Right lobe of liver (tissue), 6 donors: ENCODE measurements at regions not wholly inside any gene's neighbourhood (a gene's known extent, or its start where the extent isn't known, plus 50 kb on each side); places are given as distances from the start of the nearest gene placed in this dataset.

ENCODE experiments used
- ATAC-seq, 4 donors: fragments of 200-7000 bp; cut with Tn5 transposase; one replicate each; pipeline ENCODE4 v1.9.1; 2020; ENCODE audit warnings: mild to moderate bottlenecking in 4 of 4, moderate library complexity in 4 of 4
- DNase-seq, 3 donors: peaks; one replicate each; pipeline ENCODE4 v3.0.0-alpha.2; 2020
- H3K27ac ChIP-seq, 3 donors: fragments of 200-600 bp; one replicate each; pipeline ENCODE4 v1.8.0; 2022
- H3K27me3 ChIP-seq, 2 donors: fragments of 200-600 bp; one replicate each; pipeline ENCODE4 v1.8.0; 2022
- H3K36me3 ChIP-seq, 4 donors: fragments of 200-600 bp; sonication (generic) in 1 of 4; one replicate each; pipeline versions ENCODE4 v1.5.1 to v1.8.0; 2017 to 2022; ENCODE audit warnings: control low read depth in 1 of 4
- H3K4me1 ChIP-seq, 4 donors: fragments of 200-600 bp; sonication (generic) in 1 of 4; one replicate each; pipeline versions ENCODE4 v1.5.1 to v1.8.0; 2017 to 2022; ENCODE audit warnings: control low read depth in 1 of 4
- H3K4me3 ChIP-seq, 3 donors: fragments of 200-600 bp; one replicate each; pipeline ENCODE4 v1.8.0; 2022
- H3K9me3 ChIP-seq, 4 donors: fragments of 200-600 bp; sonication (generic) in 1 of 4; one replicate each; pipeline versions ENCODE4 v1.5.1 to v1.8.0; 2017 to 2022; ENCODE audit warnings: control low read depth in 1 of 4
- POLR2A ChIP-seq: fragments of 450-650 bp; IDR thresholded peaks from one replicate; pipeline ENCODE4 v1.6.1; 2017; ENCODE audit warnings: antibody characterized with exemption, mild to moderate bottlenecking
- WGBS: methylation state at CpG from one replicate; pipeline ENCODE4 v1.1.6; 2018; ENCODE audit warnings: low coverage, low lambda C conversion rate; ENCODE audit not compliant: insufficient coverage; ENCODE audit errors: missing lambda C conversion rate; 5-methylcytosine and 5-hydroxymethylcytosine counted together
- intact Hi-C, 2 donors: fragments of 100-400 bp; cut with DNase I; formaldehyde crosslinking; loops; one replicate each; pipeline versions ENCODE4 v1.11.2 to v1.14.1; 2022
- TF ChIP-seq, protein P1 (sequence below), 4 donors: fragments of 200-600 bp in 3 of 4; fragments of 450-650 bp in 1 of 4; IDR thresholded peaks; one replicate each; pipeline versions ENCODE4 v1.5.1 to v1.8.0; 2016 to 2022; ENCODE audit warnings: antibody characterized with exemption in 4 of 4, mild to moderate bottlenecking in 2 of 4
- donor health status: DM: no; HTN: yes; CAD: no.
- donor health status: DM: no; HTN: no; CAD: no.
- donor health status: DM: no; HTN: no; CAD: no.
- donor health status: DM: no; HTN: yes; CAD: no.
- donor health status: DM: no; HTN: yes; CAD: no.

- TF ChIP-seq POLR2A, result no peak
- TF ChIP-seq, protein P1, sequence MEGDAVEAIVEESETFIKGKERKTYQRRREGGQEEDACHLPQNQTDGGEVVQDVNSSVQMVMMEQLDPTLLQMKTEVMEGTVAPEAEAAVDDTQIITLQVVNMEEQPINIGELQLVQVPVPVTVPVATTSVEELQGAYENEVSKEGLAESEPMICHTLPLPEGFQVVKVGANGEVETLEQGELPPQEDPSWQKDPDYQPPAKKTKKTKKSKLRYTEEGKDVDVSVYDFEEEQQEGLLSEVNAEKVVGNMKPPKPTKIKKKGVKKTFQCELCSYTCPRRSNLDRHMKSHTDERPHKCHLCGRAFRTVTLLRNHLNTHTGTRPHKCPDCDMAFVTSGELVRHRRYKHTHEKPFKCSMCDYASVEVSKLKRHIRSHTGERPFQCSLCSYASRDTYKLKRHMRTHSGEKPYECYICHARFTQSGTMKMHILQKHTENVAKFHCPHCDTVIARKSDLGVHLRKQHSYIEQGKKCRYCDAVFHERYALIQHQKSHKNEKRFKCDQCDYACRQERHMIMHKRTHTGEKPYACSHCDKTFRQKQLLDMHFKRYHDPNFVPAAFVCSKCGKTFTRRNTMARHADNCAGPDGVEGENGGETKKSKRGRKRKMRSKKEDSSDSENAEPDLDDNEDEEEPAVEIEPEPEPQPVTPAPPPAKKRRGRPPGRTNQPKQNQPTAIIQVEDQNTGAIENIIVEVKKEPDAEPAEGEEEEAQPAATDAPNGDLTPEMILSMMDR (IDR thresholded peaks at IDR 0.05), result no peak
- no peak for DNase-seq
- WGBS, result 60% methylated on average over 6 of the region's 12 CpGs
- H3K9me3 ChIP-seq, result no peaks in the 10 kb centered on the region
- H3K36me3 ChIP-seq, result no peaks in the 10 kb centered on the region
- H3K27ac ChIP-seq, result no peak overlapping the region
- no peak overlapping the region for H3K4me3 ChIP-seq
- no peaks in the 10 kb centered on the region for H3K4me1 ChIP-seq
- intact Hi-C loops, result no loop called here
- ATAC-seq, result no peak
- no peaks in the 10 kb centered on the region for H3K27me3 ChIP-seq
Measured at GRCh38 chr13:29993716-29994488, 143.5 kb upstream of the UBL3 start.

GRCh38 chr13:29993196-29993595 lies 142.8 kb upstream of the UBL3 start:
- intact Hi-C loops, result no loop called here
- no peaks in the 10 kb centered on the region for H3K9me3 ChIP-seq
- no peaks in the 10 kb centered on the region for H3K4me1 ChIP-seq
- no peak overlapping the region for H3K27ac ChIP-seq
- DNase-seq, result no peak
- H3K27me3 ChIP-seq, result no peaks in the 10 kb centered on the region
- H3K4me3 ChIP-seq, result no peak overlapping the region
- no peak for ATAC-seq
- TF ChIP-seq POLR2A, result no peak
- TF ChIP-seq, protein P1 (IDR thresholded peaks at IDR 0.05), result no peak
- 85% methylated on average over 4 of the region's 4 CpGs for WGBS
- H3K36me3 ChIP-seq, result no peaks in the 10 kb centered on the region

DNA sequence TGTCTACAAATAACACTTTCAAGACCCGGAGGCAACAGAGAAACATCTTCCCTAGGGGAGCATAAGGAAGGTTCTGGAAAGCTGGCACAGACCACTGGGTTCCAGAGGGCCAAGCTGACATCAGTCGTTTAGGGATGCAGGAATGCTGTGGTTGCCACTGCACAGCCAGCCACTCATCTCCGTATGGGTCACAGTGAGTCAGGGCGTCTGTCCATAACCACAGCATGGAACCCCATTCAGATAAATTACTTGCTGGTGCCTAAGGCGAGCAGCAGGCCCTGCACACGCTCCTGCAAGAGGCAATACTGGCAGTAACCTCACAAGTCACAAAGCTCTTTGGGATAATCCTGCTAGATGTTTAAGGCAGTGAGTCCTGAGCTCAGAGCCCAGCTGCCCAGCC lies 140.9 kb upstream of the UBL3 start:
- ATAC-seq (no peak), DNase-seq (no peak)
- H3K9me3 ChIP-seq, result no peaks in the 10 kb centered on the region
- 58% methylated on average over 2 of the region's 6 CpGs for WGBS
- TF ChIP-seq, protein P1 (IDR thresholded peaks at IDR 0.05), result no peak
- TF ChIP-seq POLR2A, result no peak
- H3K4me1 ChIP-seq, result no peaks in the 10 kb centered on the region
- no peak overlapping the region for H3K27ac ChIP-seq
- H3K36me3 ChIP-seq, result no peaks in the 10 kb centered on the region
- H3K27me3 ChIP-seq, result no peaks in the 10 kb centered on the region
- intact Hi-C loops, result no loop called here
- no peak overlapping the region for H3K4me3 ChIP-seq

GRCh38 chr13:29987340-29987739 lies 136.9 kb upstream of the UBL3 start:
- Histone ChIP-seq H3K27ac (no peak overlapping the region), H3K36me3 (no peaks in the 10 kb centered on the region), H3K27me3 (no peaks in the 10 kb centered on the region), H3K4me1 (no peaks in the 10 kb centered on the region), H3K9me3 (no peaks in the 10 kb centered on the region), H3K4me3 (no peak overlapping the region)
- ATAC-seq (no peak), DNase-seq (no peak)
- TF ChIP-seq POLR2A, result no peak
- TF ChIP-seq, protein P1 (IDR thresholded peaks at IDR 0.05), result no peak
- intact Hi-C loops, result no loop called here

- TF ChIP-seq, protein P1 (IDR thresholded peaks at IDR 0.05), result no peak
- no peak for TF ChIP-seq POLR2A
- DNase-seq (no peak), ATAC-seq (no peak)
- H3K4me3 ChIP-seq, result no peak overlapping the region
- no peaks in the 10 kb centered on the region for H3K27me3 ChIP-seq
- 50% methylated on average over 1 of the region's 2 CpGs for WGBS
- H3K9me3 ChIP-seq, result no peaks in the 10 kb centered on the region
- no peaks in the 10 kb centered on the region for H3K4me1 ChIP-seq
- H3K36me3 ChIP-seq, result no peaks in the 10 kb centered on the region
- intact Hi-C loops, result no loop called here
- H3K27ac ChIP-seq, result no peak overlapping the region
Measured at GRCh38 chr13:29980339-29980738, 129.9 kb upstream of the UBL3 start.
